Frontal cortex (tissue), 3 donors: ENCODE measurements at regions not wholly inside any gene's neighbourhood (a gene's known extent, or its start where the extent isn't known, plus 50 kb on each side); places are given as distances from the start of the nearest gene placed in this dataset.

Experiments
- DNase-seq, 2 donors: peaks; one replicate each; pipeline ENCODE4 v3.0.0; 2012; ENCODE audit warnings: low spot score in 2 of 2
- FAIRE-seq: peaks from 2 replicates; lab custom pipeline; 2012; peaks lifted over from hg19 to GRCh38; lab: Jason Lieb, UNC
- donor health status: control.
- donor health status: control.
- donor health status: control.

- DNase-seq (no peak), FAIRE-seq (no peak)
Observed at GRCh38 chr9:78821126-78821822, 524.3 kb downstream of the PSAT1 start.

- no peak for DNase-seq
- no peak for FAIRE-seq
Observed at GRCh38 chr9:78826527-78826926, 529.6 kb downstream of the PSAT1 start.

GRCh38 chr9:78828521-78828920 lies 531.6 kb downstream of the PSAT1 start:
- DNase-seq (no peak), FAIRE-seq (no peak)

DNA sequence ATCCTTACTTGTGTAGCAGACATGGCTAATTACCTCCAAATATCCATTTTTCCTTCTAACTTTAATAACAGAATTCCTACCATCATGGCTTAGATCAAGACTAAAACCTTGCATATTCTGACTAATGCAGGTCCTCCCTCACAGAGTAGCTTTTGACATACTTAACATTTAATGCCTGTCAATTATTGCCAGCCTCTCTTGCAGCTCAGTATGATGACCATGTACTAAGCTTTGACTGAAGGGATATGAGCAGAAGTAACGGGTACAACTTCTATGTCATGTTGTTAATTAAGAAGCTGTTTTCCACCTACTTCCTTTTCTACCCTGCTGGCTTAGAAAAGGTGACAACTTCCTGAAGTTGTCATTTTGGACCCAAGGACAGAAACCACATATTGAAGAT lies 533.4 kb downstream of the PSAT1 start:
- FAIRE-seq (no peak), DNase-seq (no peak)

- no peak for DNase-seq
- FAIRE-seq = no peak
Observed at GRCh38 chr9:78831726-78832125, 534.8 kb downstream of the PSAT1 start.

GRCh38 chr9:78835928-78836450 lies 539.1 kb downstream of the PSAT1 start:
- no peak for DNase-seq
- no peak for FAIRE-seq

DNA sequence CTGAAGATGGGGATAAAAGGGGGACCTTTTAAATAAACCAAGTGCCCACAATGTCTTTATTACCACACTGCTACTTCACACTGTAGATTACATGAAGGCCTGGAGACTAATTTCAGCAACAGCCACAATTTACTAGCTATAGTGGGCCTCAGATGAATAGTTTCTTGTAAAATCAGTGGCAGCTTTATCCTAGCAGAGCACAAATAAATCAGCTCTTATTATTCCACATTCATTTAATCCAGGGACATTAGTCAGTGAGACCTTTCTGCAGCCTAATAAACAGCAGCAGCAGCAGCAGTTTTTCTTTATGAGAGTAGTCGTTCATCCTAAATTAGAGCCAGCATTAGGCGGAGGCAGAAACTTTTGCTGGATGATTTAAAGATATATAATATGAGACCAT lies 542.3 kb downstream of the PSAT1 start:
- DNase-seq = no peak
- no peak for FAIRE-seq

GRCh38 chr9:78848061-78848460 lies 551.1 kb downstream of the PSAT1 start:
- DNase-seq (no peak), FAIRE-seq (no peak)

DNA sequence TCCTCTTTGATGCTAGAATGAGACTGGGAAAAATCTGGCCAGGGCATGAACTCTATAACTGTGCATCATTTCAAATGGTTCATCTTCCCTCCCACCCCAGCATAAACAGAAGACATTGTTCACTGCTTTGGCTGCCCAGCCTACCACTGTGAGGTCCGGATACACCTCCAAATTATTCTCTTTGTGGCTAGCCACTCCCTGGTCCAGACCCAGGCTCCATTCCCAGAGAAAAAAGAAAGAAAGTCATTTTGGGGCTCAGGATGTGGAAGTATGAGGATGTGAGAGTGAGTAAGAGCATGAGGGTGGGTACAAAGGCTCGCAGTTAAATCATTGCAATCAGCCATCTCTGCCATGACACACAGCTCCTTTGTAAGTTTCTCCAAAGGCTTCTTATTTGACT lies 559.2 kb downstream of the PSAT1 start:
- no peak for FAIRE-seq
- no peak for DNase-seq

DNA sequence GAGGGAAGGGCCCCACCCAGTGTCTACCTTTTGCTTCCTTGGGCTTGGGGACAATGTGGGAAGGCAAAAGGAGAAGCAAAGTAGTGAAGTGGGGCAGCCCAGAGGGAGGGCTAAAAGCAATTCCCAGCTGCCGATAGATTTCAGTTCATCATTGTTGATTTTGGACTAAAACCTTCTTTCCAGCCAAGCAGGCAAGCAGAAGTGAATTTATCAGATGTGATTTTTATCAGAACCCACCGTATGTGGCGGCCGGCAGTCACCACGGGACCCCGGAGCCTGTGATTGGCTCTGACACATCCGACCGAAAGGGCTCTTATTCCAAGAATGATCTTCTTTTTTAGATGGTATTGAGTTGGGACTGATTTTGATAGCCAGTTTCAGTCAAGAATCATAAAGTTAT lies 559.9 kb downstream of the PSAT1 start:
- no peak for DNase-seq
- FAIRE-seq = no peak

DNA sequence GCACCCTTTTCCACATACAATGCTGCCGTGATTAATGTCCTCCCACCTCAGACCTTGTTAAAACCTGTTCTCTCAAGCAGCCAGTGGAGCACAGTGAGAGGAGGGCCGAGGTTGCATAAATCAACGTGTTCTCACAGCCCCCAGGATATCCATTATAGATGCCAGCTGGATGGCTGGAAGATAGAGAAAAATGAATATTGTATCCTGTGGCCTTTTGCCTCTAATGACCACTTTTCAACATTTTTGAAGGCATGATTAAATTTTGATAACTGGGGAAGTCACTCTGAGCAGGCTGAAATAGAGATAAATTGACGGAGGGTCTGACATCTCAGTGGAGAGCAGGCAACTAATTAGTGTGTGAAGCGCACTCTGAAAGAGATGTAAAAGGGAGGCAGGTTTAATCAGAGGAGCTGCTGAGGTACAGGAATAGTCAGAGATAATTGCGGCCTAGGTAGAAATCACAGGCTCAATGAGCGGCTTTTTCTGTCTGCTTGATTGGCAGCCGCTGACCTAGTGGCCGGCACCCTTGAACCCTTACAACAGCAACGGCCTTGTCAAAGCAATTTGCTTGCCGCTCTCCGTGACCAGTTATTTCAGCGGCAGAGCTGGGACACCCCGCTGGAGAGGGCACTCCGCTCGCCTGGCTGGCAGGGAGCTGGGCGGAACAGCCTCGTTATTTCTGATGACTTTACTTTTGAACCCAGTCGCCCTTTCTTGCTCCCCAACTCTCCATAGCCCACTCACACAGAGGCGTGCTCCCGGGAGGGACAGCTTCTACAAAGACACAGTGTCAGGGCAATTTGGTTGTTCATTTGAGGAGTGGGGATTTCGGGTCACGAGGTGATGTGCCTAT lies 560.7 kb downstream of the PSAT1 start:
- no peak for FAIRE-seq
- DNase-seq = no peak

DNA sequence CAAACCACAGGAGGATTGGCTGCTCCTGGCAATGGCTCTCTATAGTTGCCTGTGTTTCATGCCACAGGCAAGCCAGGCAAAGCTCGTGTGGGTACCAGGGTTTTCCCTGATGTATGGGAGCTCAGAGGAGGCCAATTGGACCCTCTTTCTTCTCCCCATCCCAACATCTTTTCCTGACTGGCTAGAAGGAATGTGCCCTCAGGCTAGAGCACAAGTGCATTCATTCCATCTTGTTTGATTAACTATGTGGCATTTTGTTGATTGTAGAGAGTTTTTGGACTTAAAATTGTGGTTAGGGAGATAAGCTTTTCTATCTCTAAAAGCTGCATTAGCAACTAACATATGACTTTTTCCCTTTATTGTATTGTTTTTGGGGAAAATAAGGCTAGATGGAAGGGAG lies 561.3 kb downstream of the PSAT1 start:
- no peak for DNase-seq
- no peak for FAIRE-seq

- DNase-seq (no peak), FAIRE-seq (no peak)
Observed at GRCh38 chr9:78860801-78861475, 564.0 kb downstream of the PSAT1 start.

- FAIRE-seq (no peak), DNase-seq (no peak)
Observed at GRCh38 chr9:78863531-78863930, 566.6 kb downstream of the PSAT1 start.

DNA sequence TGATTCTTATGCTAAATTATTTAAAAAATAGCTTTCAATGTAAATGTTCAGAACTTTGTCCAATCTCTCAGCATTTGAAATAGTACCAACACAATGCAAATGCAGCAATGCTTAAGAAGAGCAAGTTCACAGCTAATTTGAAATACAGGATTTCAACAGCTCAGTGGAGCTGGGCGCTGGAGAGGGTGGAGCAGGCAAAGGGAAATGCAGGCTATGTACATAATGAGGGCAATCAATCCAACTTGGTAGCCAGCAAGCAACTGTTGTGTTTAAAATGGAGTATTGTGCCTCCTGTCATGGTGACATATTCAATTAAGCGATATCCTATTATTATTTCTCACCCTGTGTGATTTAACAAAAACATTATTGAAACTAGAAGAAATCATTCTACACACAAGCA lies 568.8 kb downstream of the PSAT1 start:
- DNase-seq = no peak
- FAIRE-seq = no peak

GRCh38 chr9:78866207-78867132 lies 569.5 kb downstream of the PSAT1 start:
- FAIRE-seq = no peak
- no peak for DNase-seq

DNA sequence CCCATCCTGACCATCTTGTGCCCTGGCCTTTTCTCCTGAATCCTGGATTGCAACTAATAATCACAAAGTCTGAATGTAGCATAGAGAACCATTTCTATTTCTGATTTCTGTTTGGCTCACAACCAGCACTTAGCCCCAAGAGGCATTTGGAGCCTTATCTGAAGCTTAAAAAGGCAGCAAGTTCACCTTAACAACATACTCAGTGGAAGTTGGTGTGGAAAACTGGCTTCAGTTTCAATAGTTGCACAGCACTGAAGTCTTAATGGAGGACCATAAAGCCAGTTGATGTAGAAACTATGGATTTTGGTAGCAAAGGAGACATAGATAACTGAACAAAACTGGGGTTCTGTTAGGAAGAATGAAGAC lies 574.1 kb downstream of the PSAT1 start:
- FAIRE-seq (no peak), DNase-seq (no peak)

DNA sequence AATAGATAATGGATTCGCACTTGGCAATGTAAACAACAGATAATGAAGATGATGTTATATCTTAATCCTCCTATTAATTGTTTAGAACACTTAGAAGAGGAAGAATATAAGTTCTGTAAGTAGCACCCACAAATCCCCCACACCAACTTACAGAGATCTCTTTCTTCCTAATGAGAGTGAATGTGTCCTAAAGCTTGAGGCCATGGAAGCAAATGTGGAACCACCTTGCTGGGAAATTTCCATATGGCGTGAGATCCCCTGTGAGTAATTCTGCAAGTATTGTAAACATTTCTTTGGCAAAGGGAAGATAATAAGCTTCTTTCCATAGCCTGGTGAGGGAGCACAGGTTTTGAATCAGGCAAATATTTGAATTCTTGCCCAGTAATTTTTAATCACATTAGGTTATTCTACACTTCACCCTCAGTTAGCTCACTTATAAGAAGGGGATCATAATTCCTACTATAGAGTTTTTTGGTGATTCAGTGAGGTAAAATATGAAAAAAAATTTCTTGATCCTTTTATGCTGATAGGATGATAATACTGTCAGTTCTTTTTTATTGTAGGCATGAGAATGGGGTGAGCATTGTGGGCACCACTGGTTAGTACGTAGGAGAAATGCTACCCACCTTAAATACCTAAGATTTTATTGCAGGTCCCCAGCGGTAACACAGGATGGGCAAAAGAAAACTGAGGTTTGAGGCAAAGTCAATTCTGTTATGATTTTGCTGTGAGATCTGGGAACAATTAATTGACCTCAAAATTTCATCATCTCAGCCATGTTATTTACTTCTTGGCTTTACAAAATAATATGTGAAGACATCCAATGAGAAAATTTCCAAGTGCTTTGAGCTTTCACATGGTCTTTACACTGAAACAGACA lies 574.8 kb downstream of the PSAT1 start:
- DNase-seq (no peak), FAIRE-seq (no peak)

DNA sequence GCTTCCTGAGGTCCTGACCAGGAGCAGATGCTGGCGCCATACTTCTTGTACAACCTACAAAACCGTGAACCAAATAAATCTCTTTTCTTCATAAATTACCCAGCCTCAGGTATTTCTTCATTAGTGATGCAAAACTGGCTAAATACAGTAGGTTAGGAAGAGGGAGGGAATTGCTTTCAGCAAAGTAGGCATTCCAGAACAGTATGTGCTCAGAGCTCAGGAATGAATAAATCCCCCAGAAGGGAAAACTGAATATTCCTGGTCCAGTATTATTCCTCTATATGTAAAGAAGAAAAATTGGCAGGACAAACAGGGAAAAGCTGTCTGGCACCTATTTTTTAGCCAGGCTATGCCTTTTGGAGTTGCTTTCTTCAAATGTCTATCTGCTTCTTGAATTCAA lies 577.1 kb downstream of the PSAT1 start:
- no peak for FAIRE-seq
- no peak for DNase-seq
